Neutrophil (primary cell): ENCODE measurements at regions not wholly inside any gene's neighbourhood (a gene's known extent, or its start where the extent isn't known, plus 50 kb on each side); places are given as distances from the start of the nearest gene placed in this dataset.
"Not testable (repeated sequence)": the region's sequence is repeated elsewhere in the genome, so short reads cannot be mapped to it uniquely, and the experiment has no call there.

Source experiments
- H3K27ac ChIP-seq: fragments of 200-600 bp; sonication (generic); 2 replicates; pipeline ENCODE4 v1.5.1; 2016; ENCODE audit warnings: mild to moderate bottlenecking, moderate library complexity
- H3K27me3 ChIP-seq: fragments of 200-600 bp; sonication (generic); 2 replicates; pipeline ENCODE4 v1.6.0; 2016; ENCODE audit warnings: mild to moderate bottlenecking
- H3K36me3 ChIP-seq: fragments of 200-600 bp; sonication (generic); 2 replicates; pipeline ENCODE4 v1.5.1; 2017
- H3K4me1 ChIP-seq, 2 experiments: fragments of 200-600 bp in 1 of 2; sonication (generic) in 1 of 2; 1 replicate in 1 of 2; 2 replicates in 1 of 2; pipeline versions ENCODE4 v1.5.1 to v1.6.1; 2013 to 2016; ENCODE audit warnings: low read depth in 1 of 2, low read length in 1 of 2, mild to moderate bottlenecking in 1 of 2, moderate library complexity in 1 of 2; ENCODE audit not compliant: control insufficient read depth in 1 of 2, insufficient read depth in 1 of 2
- H3K4me3 ChIP-seq, 2 experiments: fragments of 200-600 bp in 1 of 2; sonication (generic) in 1 of 2; 1 replicate in 1 of 2; 2 replicates in 1 of 2; pipeline ENCODE4 v1.5.1; 2013 to 2016; ENCODE audit warnings: low read depth in 1 of 2, low read length in 1 of 2, mild to moderate bottlenecking in 1 of 2, moderate library complexity in 1 of 2
- H3K9me3 ChIP-seq: fragments of 200-600 bp; sonication (generic); 2 replicates; pipeline ENCODE4 v1.5.1; 2016
- TF ChIP-seq, protein P1 (sequence below): fragments of 200-600 bp; sonication (generic); IDR thresholded peaks from 2 replicates; pipeline ENCODE4 v1.5.1; 2016; ENCODE audit warnings: antibody characterized with exemption

DNA sequence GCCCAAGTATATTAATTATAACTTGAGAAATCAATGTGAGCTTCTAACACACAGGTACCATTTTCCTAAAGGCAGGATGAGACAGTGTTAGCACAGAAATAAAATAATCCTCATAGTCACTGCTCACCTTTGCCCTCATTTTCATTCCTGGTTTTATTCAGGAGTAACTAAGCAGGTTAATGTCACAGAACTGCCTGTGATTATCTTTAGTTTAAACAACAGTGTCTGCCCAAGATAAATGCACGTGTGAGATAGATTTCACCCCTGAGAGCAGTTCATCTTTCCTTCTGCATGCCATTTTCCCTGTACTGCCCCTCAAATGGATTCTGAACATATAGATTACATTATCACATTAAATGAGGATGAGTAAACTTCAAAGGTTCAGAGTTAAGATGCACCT lies 250.7 kb downstream of the RMST start:
- Histone ChIP-seq H3K36me3 (no peaks in the 10 kb centered on the region), H3K4me3 (no peak overlapping the region), H3K27me3 (no peaks in the 10 kb centered on the region), H3K9me3 (no peaks in the 10 kb centered on the region), H3K27ac (no peak overlapping the region), H3K4me1 (no peaks in the 10 kb centered on the region)
- TF ChIP-seq, protein P1, sequence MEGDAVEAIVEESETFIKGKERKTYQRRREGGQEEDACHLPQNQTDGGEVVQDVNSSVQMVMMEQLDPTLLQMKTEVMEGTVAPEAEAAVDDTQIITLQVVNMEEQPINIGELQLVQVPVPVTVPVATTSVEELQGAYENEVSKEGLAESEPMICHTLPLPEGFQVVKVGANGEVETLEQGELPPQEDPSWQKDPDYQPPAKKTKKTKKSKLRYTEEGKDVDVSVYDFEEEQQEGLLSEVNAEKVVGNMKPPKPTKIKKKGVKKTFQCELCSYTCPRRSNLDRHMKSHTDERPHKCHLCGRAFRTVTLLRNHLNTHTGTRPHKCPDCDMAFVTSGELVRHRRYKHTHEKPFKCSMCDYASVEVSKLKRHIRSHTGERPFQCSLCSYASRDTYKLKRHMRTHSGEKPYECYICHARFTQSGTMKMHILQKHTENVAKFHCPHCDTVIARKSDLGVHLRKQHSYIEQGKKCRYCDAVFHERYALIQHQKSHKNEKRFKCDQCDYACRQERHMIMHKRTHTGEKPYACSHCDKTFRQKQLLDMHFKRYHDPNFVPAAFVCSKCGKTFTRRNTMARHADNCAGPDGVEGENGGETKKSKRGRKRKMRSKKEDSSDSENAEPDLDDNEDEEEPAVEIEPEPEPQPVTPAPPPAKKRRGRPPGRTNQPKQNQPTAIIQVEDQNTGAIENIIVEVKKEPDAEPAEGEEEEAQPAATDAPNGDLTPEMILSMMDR = no peak

DNA sequence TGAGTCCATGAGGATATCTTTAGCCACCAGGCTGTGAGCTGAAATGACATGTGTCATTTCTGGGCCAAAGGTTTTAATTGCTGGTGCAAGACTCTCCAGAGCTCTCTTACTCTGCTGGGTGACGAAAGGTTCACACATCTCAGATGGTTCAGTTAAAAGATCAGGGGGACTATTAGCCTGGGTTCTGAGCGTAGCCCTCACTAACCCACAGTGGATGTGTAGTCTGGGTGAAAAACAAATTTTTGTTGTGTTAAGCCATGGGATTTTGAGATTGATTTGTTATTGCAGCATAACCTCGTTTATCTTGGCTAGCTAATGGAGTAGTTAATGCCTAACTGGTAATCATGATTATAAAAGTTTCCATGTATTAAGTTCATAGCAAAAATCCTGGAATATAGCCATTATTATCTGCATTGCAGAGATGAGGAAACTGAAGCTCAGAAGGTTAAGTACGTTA lies 251.5 kb downstream of the RMST start:
- H3K4me1 ChIP-seq = no peaks in the 10 kb centered on the region
- no peaks in the 10 kb centered on the region for H3K36me3 ChIP-seq
- H3K27ac ChIP-seq = no peak overlapping the region
- no peaks in the 10 kb centered on the region for H3K9me3 ChIP-seq
- no peaks in the 10 kb centered on the region for H3K27me3 ChIP-seq
- H3K4me3 ChIP-seq = no peak overlapping the region
- TF ChIP-seq, protein P1 = no peak

DNA sequence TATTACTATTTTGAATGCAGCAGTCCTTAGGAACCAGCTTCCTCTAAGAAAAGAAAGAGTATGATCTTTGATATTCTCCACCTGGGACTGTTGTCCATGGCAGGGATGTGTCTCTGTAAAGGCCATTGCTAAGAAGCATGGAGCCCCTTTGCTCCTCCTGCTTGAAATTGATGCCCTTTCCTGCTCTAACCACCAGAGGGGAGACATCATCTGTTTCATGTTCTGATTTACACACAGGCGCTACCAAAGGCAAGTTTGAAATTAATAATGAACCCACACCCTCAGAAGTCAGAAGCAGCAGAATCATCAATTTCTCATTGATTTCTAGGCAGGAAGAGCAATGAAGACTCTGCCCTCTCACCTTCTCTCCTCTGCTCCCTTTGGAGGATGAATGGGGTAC lies 253.8 kb downstream of the RMST start:
- Histone ChIP-seq H3K4me1 (no peaks in the 10 kb centered on the region), H3K27me3 (no peaks in the 10 kb centered on the region), H3K36me3 (no peaks in the 10 kb centered on the region), H3K27ac (no peak overlapping the region), H3K4me3 (no peak overlapping the region), H3K9me3 (no peaks in the 10 kb centered on the region)
- TF ChIP-seq, protein P1 = no peak

DNA sequence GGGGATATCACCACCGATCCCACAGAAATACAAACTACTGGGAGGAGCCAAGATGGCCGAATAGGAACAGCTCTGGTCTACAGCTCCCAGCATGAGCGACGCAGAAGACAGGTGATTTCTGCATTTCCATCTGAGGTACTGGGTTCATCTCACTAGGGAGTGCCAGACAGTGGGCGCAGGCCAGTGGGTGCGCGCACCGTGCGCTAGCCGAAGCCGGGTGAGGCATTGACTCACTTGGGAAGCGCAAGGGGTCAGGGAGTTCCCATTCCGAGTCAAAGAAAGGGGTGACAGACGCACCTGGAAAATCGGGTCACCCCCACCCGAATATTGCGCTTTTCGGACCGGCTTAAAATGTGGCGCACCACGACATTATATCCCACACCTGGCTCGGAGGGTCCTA lies 261.2 kb downstream of the RMST start:
- not testable (repeated sequence) for H3K27ac ChIP-seq, H3K27me3 ChIP-seq, H3K9me3 ChIP-seq, H3K4me3 ChIP-seq, H3K36me3 ChIP-seq, H3K4me1 ChIP-seq

DNA sequence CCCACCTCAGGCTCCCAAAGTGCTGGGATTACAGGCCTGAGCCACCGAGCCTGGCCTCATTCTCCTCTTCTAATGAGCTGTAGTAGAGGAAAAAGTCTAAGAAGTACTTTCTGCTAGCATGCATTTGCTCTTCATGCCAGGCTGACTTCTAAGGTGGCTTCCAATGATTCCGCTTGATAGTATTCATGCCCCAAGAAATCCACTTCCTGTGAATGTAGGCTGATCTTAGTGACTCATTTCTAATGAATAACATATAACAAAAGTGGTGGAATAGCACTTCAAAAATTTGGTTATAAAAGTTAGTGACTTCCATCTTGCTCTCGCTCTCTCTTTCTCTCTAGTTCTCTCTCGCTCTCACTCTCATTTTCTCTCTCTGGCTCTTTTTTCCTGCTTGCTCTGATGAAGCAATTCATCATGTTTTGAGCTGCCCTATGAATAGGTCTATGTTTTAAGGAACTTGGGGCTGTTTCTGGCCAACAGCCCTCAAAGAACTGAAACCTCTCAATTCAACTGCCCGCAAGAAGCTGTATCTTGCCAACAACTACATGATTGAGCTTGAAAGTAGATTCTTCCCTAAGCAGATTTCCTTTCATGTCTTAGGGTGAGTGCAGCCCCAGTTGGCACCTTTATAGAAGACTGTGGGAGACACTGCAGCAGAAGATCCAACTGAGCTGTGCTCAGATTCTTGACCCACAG lies 282.9 kb downstream of the RMST start:
- no peak overlapping the region for H3K4me3 ChIP-seq
- no peaks in the 10 kb centered on the region for H3K4me1 ChIP-seq
- H3K36me3 ChIP-seq = no peaks in the 10 kb centered on the region
- TF ChIP-seq, protein P1 = no peak
- no peak overlapping the region for H3K27ac ChIP-seq
- H3K9me3 ChIP-seq = peaks cover 4% of the 10 kb centered on the region
- H3K27me3 ChIP-seq = no peaks in the 10 kb centered on the region

DNA sequence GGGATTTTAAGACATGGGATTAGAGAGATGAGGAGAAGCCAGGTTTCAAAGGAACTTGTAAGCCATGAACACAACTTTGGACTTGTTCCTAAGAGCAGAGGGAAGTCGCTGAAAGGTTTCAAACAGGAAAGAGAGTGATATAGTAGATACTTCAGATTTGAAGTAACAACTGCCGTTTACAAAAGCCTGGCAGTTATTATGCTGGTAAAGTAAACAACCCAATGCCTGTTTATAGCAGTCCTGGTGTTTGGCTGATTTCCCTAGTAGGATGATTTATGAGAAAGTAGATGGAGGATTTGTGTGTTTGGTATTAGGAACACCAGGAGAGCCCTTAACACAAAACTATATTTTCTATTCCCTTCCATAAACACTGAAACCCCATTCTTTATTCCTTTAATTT lies 285.7 kb downstream of the RMST start:
- no peaks in the 10 kb centered on the region for H3K36me3 ChIP-seq
- no peak overlapping the region for H3K4me3 ChIP-seq
- no peaks in the 10 kb centered on the region for H3K4me1 ChIP-seq
- TF ChIP-seq, protein P1 = no peak
- no peak overlapping the region for H3K27ac ChIP-seq
- H3K9me3 ChIP-seq = peaks cover 4% of the 10 kb centered on the region
- no peaks in the 10 kb centered on the region for H3K27me3 ChIP-seq
